DOHH2 (cell line): ENCODE measurements at regions not wholly inside any gene's neighbourhood (a gene's known extent, or its start where the extent isn't known, plus 50 kb on each side); places are given as distances from the start of the nearest gene placed in this dataset.

Experiments
- CTCF ChIP-seq: fragments of 200-600 bp; sonication (generic); IDR thresholded peaks from one replicate; pipeline ENCODE4 v1.5.1; 2014; ENCODE audit warnings: antibody characterized with exemption, mild to moderate bottlenecking, low read depth, low read length; ENCODE audit not compliant: poor library complexity, severe bottlenecking
- EZH2phosphoT487 ChIP-seq: fragments of 200-600 bp; sonication (generic); IDR thresholded peaks from 2 replicates; pipeline ENCODE4 v1.6.1; 2017; ENCODE audit warnings: borderline replicate concordance, mild to moderate bottlenecking, antibody characterized with exemption, low read length, moderate library complexity, mixed read lengths

- TF ChIP-seq CTCF (no peak), EZH2phosphoT487 (no peak)
Measured at GRCh38 chr17:73882590-73882989, 238.3 kb upstream of the SDK2 start.
